GM21526 (cell line): ENCODE measurements at regions not wholly inside any gene's neighbourhood (a gene's known extent, or its start where the extent isn't known, plus 50 kb on each side); places are given as distances from the start of the nearest gene placed in this dataset.
"Not testable (repeated sequence)": the region's sequence is repeated elsewhere in the genome, so short reads cannot be mapped to it uniquely, and the experiment has no call there.

ENCODE experiments used
- ATAC-seq: cut with Tn5 transposase; IDR thresholded peaks from one replicate; pipeline ENCODE4 v1.9.1; 2021; ENCODE audit warnings: moderate library complexity; ENCODE audit not compliant: unreplicated experiment, low FRiP score

DNA sequence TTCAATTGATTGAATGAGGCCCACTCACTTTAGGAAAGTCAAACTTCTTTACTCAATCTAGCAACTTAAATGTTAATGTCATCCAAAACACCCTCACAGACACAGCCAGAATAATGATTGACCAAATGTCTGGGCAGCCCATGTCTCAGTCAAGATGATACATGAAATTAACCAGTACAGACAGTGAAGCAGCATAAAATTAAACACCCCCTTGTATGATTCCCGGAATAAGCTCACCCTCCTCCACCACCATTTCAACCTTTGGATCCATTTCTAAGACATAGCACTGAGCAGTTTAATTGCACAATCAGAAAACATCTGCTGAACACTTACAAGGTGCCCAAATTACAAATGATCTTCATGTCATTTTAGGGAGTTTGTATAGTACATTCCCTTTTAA, 570.7 kb upstream of the ID2 start:
- no peak for ATAC-seq

DNA sequence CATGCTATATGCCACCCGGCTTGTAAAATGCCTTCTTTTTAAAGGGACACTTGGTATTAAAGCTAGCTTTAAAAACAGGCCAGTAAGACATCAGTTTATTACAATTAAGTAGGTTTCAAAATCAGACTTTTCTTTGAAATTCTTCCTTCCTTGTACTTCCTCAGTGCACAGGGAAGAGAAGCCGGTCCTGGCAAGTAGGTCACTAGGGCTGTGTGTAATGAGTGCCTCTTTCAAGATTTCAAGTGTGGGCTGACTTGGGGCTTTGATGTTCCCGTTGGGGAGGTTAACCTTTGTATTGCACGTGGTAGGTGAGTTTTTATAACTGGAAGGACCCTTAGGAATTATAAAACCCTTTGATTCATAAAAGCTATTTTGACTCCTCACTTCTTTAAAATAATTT, 566.4 kb upstream of the ID2 start:
- ATAC-seq, result no peak

DNA sequence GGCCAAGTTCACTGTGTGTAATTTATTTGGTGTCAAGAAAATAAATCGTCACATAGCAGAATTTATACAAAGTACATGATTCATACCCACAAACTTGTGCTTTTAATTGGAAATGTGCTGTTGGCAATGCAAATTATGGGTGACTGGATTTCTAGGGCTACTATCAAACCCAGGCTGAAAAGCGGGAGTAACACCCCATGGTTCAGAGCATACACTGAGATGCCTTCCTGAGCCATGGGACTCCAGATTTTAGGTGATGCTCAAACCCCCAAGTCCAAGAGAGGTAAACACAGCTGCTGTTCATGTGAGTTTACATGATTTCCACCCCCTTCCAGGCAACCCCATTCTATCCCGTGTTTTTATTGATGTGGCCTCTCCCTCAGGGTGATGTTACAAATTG, 565.9 kb upstream of the ID2 start:
- no peak for ATAC-seq

DNA sequence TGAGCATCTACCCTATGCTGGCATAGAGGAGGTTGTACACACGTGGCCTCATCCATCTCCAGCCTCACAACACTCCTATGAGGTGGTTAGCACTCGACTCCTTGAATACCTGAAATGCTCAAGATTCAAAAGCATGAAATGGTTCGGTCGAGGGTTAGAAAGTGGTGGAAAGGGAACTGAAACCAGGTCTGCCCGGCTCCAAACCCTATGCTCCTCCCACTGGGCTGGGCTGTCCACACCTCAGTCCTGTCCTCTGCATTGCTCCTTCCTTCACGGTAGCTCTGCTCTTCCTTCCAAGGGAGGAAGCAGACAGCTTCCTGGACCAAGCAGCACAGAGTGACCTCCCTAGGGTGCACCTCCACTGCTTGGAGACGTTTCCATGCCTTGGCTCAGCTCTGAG, 565.2 kb upstream of the ID2 start:
- ATAC-seq, result peak; percentile 97

DNA sequence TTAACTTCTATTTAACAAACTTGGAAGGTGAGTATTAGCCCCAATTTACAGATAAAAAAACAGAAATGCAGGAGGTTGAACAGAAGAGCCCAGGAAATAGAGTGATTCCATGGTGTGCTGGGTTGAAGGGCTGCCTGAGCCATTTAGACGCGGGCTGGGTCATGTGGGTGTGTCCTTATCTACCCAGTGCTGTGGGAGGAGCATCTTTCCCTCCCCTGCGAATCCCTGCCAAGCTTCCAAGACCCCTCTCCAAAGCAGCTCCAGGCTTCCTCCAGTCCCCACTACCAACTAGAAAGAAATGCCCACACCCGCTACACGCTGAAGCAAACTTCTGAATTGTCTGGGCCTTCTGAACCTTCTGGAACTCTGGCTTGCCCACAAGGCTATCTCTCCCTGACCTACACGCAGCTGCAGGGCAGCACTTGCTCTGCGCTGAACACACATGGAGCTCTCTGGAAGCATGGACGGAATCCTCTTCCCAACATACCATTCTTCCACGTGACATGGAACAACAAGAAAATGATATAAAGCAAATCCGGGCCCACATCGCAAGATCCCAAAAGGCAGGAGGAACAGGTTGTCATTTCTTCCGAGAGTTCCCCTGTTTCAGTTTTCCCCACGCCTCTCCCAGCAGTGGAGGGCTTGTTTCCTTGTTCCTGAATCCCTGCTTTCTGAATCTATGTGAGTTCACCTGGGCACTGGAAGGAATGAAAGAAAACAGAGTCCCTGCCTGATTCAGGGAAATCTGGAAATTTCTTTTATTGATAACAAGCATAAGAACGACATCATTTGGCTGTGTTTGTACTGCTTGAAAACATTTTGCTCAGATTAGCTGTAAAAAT, 562.7 kb upstream of the ID2 start:
- ATAC-seq, result no peak

DNA sequence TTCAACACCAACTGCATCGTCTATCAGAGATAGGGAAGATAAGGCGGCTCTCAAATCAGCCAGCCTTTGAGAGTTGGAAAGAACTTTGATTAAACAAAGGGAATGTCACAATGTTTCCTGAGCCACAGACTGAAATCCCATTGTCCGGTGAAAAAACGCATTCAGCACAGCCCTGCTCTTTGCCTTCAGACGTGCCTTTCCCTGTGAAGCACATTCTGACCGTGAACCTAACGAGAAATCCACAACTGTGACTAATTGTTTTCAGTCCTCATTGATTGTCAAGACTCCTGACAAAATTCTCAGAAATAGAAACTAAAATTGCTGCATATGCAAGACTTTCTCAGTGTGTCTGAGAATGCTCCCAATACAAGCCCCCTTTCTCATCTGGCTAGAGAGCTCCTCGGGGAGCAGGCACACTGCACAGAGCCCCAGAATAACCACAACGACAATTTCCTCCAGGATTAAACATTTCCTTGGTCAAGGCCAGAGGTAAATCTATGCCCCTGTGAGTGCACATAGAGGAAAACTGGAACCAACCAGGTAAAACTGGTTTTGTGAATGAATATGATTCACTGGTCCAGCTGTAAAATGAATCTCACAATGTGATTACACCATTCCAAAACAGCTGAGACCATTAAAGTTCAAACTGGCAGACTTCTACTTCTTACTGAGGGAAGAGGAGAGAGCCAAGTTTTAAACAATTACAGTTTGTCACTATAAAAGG, 561.9 kb upstream of the ID2 start:
- ATAC-seq, result no peak

DNA sequence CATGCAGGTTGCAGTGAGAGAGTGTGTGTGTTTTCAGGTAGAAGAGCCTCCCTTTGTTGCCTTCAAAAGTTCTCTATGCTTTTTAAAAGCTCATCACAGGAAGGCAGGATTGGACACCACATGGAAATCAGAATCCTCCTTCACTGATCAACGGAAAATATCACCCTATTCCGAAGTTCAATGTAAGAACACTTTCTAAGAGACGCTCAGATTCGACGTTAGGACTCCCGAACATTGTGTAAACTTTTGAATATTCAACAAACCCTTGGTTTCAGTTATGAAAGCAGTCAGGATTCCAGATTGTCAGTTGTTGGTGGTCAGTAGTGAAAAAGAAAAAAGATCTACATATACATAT, 561.4 kb upstream of the ID2 start:
- no peak for ATAC-seq

DNA sequence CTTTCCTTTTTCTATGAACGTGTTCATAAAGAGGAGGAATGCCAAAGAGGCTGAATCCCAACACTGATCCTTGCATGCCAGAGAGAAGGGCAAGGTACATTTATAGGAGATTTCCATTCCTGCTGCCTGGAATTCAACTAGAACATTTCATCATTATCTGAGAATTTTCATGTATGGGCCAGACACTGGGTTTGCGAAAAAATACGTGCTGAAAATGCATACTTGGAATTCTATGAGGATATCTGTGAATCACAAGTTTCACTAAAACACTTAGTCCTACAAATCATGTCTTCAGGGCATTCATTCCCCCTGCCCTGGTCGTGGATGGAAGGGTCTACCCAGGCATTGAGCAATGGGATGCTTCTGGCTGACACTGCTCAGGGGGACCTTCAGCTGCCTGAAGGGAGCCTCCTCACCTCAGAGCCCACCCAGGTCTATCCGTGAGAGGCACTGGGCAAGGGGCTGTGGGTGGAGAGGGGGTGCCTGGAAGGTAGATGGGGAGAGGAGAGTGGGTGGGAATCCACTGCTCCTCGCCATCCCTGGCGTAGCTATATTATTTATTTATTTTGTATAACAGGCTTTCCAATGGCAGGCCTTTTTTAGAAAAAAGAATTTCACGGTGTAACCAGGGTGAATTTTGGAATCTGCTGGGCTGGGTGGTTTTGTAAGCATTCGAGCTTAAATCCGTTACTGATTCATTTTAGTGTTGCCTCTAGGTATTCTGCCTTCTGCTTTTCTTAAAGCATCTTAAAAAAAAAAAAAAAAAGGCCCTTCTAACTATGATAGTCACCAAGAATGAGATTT, 560.6 kb upstream of the ID2 start:
- no peak for ATAC-seq

DNA sequence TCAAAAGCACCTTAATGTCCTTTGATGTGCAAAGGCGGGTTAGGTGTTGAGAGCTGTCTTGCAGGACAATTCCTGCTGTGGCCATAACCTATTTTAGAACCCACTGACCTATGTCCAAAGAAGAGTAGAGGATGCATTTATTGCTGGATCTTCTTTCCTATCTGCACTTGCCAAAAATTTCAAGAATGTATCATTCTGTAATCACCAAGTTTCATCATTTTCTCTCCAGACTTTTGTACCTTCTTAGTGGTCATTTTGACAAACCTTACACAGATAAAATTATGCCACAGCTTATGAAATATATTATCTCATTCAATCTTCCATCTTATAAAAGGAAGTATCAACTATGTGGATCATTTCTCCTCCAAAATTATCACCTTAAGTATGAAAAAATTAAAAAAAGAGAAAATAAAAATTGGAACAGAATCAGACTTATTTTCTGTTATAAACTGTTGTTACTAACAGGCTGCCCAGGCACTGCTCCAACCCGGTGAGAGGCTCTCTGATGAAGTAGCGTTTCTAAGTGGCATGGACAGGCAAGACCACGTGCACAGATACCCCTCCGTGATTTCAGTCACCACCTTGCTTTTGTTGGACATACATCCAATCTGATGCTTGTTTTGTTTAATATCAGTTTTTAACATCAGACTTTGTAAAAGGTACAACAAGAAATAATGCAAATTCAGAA, 559.9 kb upstream of the ID2 start:
- no peak for ATAC-seq

DNA sequence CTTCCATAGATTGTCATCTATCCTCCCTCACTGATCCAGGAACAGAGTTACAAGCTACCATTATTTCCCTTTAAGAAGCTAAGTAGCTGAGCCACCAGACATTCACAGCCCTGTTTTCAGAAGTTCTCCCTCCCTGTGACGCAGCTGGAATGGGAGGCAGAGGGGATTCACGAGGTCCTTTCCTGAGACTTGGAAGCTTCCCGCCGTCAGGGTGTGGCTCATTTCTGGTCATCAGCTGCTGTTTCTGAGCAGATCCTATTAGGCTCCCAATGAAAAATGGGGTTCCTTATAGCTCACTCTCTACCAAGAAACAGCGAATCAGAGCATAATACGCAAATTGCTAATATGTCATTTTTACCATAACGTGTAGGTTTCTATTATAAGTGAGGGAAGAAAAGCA, 559.3 kb upstream of the ID2 start:
- no peak for ATAC-seq

DNA sequence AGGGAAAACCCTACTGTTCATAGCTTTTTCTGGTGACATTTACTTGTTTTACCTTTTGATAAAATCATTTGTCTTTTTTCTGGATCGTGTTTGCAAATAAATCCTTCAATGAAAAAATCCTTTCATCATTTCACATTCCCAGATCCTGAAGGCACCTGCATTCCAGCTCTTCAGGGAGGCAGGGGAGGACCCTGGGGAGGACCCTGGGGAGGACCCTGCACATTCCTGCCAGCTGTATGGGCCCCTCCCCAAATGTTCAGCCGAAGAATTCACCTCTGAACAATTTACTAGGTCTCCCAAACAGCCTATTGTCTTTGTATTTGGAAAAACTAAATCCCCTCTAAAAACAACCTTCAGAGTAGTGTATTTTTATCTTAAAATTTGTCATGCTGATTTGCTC, 558.4 kb upstream of the ID2 start:
- no peak for ATAC-seq

DNA sequence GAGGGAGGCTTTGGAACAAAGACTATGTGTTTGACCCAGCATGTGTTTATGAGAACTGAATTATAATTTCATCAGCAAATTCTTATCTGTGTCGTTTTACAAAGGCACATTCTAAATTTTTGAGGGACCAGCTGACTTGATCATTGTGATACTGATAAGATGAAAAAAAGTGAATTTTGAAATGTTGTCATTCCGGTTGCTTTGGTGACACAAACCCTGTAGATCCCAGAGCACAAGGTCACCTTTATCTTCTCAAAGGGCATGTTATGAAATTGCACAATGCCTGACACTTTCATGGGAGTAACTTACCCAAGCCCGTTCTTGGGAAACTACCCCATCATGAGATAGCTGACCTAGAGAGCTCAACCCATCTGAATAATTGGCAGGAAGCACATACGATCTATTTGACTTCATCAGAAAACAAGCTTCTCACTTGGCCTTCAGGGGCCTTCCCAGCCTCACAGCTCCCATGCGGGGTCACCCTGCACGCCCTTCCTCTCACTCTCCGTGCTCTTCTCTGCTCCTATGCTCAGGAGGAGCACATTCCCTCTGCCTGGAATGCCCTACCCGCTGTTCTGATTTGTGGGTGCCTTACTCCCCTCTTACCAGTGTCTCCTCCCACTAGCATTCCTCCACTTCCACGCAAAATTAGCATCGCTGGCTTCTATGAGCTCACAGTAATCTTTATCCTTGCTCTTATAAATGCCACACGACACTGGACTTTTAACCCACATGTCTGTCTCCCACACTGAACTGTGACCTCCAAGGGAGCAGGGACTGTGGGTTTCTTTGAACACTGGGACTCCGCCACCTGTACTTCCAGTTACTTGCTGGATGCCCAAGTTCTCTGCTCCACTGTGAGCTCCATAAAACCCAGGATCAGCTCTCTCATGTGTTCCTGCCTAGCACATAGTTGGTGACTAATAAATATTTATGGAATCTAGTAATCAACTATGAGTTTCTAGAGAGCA, 555.8 kb upstream of the ID2 start:
- ATAC-seq, result no peak

DNA sequence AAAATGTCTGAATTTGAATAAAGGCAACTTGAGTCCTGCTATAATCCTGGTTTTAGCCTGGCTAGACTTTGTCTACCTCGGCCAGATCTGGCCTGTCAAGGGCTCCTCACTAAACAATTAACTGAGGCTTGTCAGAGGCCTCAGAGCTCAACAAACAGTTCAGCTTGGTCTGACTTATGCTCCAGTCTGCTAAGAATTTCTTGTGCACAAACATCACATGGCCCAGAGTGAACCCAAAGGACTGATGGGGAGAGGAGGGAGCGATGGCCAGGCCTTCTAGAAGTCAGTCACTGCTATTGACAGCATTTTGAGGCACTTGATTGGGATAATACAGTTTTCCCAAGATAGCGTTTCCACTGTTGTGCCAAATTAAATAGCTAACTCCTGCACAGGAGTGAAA, 555.1 kb upstream of the ID2 start:
- ATAC-seq, result no peak

DNA sequence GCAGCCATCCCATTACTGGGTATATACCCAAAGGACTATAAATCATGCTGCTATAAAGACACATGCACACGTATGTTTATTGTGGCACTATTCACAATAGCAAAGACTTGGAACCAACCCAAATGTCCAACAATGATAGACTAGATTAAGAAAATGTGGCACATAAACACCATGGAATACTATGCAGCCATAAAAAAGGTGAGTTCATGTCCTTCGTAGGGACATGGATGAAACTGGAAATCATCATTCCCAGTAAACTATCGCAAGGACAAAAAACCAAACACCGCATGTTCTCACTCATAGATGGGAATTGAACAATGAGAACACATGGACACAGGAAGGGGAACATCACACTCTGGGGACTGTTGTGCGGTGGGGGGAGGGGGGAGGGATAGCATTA, 550.4 kb upstream of the ID2 start:
- not testable (repeated sequence) for ATAC-seq

DNA sequence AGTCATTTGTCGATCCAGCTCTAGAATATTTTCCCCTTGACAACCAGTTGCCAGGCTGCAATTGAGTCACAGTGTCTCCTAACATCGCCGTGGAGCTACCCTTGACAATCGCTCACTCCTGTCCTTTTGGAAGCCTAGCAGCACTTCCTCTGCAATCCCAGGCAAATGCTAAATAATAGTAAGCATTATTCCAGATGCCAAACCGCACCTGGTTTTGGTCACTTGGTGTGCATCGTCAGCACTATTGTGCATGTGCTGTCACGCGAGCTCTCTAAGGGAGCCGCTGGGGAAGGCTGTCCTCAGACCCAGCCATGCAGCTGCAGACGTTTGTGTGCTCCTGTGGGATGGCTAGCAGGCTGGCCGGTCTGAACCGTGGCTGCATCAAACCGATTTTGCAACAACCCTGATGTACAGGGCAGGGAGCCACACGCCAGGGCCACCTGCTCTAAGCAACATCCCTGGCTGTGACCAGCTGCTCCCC, 549.5 kb upstream of the ID2 start:
- ATAC-seq, result no peak

DNA sequence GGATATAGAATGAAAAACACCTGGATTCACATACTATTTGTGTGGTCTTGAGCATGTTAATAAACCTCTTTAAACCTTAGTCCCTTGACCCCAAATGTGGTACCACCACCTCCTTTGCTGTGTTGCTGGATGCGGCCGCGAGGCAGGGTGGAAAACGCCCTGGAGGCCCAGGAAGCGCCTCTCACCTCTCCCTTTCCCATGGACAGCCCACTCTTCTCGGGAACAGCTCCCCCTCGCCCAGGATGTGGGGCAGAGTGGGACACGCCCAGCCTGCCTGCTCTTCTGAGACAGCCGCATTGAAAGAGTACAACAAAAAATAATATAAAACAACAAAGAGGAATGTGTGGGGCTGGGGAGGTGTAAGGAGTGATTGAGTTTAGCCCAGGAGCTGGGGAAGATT, 549.0 kb upstream of the ID2 start:
- no peak for ATAC-seq

DNA sequence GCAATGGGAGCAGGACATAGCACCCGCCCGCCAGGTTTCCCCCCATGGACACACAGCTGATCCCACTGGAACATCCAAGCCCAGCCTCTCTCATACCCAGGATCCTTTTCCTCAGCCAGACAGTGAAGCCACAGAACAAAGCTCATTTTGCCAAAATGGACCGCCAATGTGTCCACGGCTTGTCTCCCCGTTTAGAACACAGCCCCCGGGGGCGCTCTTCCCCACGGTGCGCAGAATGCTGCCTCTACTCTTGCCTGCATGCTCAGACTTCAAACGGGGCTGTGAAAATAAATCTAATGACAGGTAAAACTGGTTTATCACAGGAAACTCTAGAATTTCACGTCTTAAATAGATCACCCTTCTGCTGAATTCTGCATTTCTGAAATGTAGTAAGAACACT, 548.5 kb upstream of the ID2 start:
- ATAC-seq, result no peak

DNA sequence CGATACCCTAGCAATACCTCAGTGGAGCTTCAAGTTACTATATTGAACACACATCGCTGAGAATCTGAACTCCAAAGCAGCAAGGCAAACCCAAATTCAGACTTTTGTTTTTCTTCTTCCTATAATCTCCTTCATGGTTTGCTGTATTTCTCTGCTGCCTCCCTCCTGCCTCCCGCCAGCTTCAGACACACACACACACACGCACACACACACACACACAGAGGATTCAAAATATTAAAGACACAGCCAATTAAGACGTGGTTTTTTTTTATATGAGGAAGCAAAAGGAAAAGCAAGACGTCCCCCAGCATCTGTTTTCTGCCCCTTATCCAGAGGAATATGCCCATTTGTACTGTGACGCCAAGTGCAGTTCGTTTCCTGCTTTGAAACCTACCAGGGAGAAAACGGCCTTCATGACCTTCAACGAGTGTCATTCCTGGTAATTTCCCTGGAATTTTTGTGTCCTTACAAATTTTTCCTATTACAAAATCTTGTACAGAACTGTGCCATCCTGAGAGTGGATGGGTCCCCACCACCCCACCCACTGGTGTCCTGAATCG, 547.9 kb upstream of the ID2 start:
- no peak for ATAC-seq

DNA sequence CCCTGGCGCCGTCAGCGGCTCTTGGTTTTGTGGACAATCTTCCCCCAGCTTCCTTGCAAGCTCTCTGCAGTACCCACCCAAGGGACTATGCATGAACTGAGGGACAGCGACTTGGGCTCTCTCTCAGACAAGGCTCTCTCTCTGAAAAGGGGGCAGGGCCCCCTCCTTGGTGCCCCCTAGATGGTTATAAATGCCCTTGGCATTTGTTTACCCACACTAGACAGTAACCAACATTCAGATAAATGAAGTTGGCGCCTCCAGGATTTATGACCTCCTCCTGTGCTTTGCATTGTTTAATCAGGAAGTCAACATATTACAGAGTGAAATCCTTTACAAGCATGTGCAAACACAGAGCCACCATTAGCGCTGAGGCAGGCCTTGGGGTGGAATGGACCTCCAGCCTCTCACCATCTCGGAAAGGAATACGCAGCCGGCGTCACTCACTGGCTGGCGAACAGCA, 547.4 kb upstream of the ID2 start:
- ATAC-seq, result no peak
